T1000 (cell line): ENCODE measurements at regions not wholly inside any gene's neighbourhood (a gene's known extent, or its start where the extent isn't known, plus 50 kb on each side); places are given as distances from the start of the nearest gene placed in this dataset.

Experiments
- DNase-seq: peaks from one replicate; lab custom pipeline; 2025; ENCODE audit warnings: mixed read lengths; lab: John Stamatoyannopoulos, UW

DNA sequence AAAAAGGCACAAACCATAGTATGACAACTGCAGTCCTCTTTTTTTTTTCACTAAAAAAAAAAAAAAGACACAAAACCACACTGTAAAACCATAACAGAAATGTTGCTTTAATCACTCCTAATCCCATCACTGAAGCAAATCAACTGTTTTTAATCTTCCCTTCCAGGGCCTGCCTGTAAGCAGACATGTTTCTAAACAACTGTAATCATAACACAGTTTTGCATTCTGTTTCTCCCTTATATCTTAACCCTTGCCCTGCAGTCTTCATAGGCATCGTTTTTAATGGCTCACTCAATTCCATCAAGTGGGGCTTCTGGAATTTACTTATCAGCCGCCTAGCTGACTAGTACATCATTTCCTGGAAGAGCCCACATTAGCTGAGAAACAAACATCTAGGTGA lies 111.0 kb upstream of the SLC25A48 start:
- no peak for DNase-seq

DNA sequence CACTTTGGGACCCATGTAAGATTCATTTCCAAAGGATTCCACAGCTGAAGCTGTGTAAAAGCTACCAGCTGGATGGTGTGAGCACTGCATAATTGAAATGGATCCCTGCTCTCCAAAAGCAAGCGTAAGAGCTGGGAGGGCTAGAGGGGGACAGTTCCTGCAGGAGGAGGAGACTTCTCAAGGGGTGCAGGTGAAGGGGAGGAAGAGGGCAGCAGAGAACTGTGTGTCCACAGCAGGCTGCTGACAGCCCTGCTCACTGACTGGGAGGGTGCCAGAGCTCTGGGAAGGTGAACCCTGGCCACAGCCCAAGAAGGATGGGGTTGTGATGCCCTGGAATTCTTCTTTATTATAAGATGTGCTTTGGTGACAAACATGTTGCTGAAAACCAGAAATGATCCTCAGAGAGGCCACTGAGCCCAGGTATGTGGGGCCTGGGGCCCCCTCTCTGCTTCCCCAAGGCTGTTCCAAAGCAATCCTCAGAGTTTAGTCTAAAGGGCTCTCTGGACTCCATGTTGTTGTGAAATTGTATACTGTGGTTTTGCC lies 112.8 kb upstream of the SLC25A48 start:
- no peak for DNase-seq

DNA sequence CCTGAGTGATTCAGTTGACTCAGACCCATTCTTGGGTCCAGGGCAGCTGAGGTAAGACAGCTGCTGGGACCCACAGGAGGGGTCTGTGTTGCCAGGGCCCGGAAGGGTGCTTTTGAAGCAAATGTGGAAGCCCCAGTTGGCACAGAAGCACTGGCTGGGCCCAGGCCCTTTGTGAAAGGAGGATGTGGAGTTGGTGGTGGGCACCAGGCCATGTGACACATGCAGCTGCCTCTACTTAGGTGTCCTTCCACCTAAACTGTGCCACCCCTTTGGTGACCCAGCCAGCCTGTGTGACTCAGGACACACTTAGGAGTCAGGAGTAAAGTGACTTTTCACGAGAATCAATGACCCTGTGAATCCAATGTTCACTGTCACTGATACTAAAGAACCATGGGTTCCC lies 114.3 kb upstream of the SLC25A48 start:
- DNase-seq = no peak

DNA sequence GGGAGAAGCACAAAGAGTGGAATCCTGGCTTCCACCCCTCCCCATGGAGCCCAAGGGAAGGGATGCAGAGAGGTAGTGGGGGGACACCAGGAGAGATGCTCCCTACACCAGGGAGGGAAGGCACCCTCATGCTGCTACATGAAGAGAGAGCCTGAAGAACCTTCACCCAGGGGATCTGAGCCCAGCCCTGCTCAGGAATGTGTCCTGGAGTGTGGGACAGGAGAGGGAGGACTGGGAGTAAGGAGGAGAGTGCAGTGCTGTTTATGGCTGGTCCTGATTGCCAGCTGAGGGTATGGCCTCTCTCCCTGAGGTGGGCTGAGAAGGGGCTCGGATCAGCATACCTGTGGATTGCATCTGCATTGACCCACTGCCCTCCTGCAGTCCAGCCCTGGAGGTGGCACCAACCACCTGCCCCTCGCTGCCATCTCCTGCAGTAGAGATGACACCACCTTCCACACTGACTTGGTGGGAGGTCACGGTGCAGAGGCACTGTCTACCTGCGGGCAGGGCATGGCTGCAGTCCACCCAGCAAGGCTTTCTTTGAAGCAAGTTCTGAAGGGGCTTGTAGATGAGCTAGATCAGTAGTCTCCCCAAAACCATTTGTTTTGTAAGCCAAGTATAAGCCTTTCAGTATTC lies 114.9 kb upstream of the SLC25A48 start:
- DNase-seq = no peak

- no peak for DNase-seq
Measured at GRCh38 chr5:135718651-135719050, 115.8 kb upstream of the SLC25A48 start.

DNA sequence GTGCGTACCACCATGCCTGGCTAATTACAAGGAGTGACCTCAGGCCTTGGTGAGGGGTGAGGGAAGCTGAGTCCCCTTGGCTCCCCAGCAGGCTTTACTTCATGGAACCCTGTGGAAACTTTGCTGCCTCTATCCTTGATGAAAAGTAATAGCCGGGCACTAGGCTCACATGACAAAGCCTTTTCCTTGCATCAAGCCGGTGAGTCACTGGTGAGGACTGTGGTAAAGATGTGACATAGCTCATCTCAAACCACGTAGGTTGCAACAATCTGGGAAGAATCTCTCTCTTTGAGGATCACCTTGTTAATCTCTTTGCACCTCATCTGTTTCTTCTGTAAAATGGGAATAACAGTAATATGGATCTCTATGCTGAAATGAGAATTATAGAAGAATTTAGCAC lies 116.3 kb upstream of the SLC25A48 start:
- DNase-seq = no peak

DNA sequence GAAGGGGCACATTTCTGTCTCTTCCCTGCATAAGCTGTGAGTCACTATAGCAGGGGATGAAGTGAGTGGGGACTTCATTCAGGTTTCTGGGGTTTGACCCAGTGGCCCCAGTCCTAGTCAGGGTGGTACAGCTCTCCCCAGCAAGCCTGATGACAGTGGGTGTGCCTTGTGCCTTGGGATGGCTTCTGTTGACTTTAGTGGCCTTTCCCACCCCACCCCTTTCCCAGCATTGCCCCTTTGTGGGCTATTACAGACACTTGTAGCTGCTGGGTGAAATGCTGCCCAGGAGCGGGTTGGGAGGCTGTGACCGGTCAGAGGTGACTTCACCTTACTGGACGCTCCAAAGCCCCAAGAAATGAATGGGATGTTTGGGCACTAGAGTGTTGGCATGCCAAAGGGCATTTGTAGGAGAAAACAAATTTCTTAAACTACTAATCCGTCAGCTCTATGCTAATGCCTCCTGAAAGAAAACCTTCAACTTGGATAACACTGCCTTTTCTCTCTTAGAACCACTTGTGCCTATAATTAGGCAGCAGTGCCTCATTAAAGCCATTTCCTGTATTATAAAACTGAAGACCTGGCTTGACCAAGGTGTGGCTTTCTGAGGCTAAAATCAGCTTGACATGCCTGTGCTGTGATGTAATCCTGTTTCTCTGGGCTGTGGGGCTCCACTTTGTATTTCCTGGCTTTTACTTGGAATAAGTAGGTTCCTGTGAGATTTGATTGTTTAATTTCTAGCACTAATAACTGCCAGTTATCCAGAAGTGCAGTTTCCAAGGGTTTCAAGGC lies 119.0 kb upstream of the SLC25A48 start:
- no peak for DNase-seq

GRCh38 chr5:135714126-135714894 lies 120.2 kb upstream of the SLC25A48 start:
- DNase-seq = no peak

- no peak for DNase-seq
Measured at GRCh38 chr5:135713161-135713915, 121.1 kb upstream of the SLC25A48 start.

DNA sequence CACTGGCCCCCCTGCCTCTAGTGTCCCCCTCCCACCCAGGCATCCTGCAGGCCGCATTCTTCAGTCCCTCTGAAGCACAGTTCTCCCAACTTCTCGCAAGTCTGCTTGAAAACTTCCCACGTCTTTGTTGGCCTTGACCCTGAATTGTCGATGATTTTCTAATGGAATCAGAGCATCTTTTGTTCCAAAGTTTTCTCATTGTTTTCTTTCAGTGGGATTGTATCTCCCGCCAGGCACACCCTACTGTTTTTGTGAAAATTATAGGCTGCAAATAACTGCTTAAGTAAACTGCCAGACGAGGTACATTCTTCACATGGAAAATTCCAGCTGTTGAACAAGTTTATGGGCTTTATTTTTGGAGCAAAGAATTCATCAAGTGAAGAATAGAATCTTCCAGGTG lies 122.6 kb upstream of the SLC25A48 start:
- no peak for DNase-seq

GRCh38 chr5:135710045-135710675 lies 124.3 kb upstream of the SLC25A48 start:
- DNase-seq = no peak

- DNase-seq = no peak
Measured at GRCh38 chr5:135709208-135709575, 125.3 kb upstream of the SLC25A48 start.

DNA sequence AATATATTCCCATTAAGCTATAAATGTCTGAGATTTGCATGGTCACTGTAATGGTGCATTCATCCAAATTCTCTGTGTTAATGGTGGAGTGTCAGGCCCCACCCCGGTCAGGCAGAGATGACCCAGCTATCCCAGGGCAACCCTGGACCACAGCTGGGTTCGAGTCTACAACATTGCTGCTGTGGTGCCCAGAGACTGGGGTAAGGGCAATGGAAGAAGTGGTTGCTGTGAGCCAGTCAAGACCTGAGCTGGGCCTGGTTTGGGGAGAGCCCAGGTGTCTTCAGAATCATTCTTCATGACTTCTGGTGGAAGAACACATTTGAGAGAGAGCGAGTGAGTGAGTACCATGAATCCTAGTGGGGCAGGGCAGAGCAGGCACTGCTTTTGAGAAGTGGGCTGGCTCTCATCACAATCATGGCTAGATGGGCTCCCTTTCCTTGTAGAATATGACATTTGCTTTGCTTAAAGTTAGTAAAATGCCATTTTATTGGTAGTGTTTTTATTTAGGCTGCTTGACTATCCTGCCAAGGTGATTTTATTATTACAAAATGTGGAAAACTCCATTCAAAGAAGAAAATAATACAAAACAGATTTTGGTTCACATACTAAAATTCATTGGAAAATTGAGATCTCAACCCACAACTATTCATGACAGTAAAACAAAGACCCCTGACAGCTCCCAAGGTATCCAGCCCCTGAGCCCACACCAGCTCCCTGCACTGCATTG lies 125.8 kb upstream of the SLC25A48 start:
- DNase-seq = no peak

DNA sequence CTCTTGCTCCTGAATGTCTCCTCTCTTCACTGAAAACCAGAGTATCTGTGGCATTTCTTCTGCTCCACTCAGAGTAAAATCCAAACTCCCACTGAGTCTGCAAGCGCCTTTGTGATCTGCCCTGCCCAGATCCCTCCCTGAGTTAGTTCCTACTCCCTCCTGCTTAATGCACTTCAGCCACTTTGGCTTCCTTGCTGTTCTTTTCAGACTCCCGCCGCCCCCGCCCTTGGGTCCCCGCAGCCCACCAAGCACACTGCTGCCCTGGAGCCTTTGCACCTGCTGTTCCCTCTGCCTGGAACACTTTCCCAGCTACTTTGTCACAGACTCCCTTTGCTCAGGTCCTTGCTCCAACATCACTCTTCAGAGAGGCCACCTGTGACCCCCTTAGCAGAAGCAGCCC lies 127.2 kb upstream of the SLC25A48 start:
- no peak for DNase-seq

- no peak for DNase-seq
Measured at GRCh38 chr5:135706893-135707292, 127.6 kb upstream of the SLC25A48 start.

GRCh38 chr5:135706474-135706873 lies 127.7 kb upstream of the CXCL14 start:
- no peak for DNase-seq

GRCh38 chr5:135705941-135706466 lies 127.2 kb upstream of the CXCL14 start:
- no peak for DNase-seq

DNA sequence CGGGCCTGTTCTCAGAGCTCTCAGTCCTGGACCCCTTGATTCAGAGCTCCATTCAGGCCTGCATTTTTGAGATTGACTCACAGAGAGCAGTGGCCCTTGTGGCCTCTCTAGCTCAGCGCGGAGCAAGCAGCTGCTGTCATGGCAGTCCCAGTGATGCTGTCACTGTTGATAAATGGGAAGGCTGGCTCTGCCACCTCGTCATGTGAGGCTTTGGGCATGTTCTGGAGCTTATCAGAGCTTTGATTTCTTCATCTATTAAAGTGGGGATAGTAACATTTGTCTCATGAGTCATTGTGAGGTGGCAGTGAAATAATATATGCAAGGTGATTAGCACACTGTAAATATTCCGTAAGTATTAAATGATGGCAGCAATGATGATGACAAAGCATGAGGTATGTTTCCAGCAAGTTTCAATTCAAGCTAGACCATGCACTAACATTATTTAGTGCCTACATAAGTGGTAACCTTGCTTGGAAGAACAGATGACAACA lies 126.4 kb upstream of the CXCL14 start:
- peak; percentile 59 for DNase-seq

GRCh38 chr5:135704616-135705015 lies 125.8 kb upstream of the CXCL14 start:
- DNase-seq = no peak

GRCh38 chr5:135703016-135703550 lies 124.3 kb upstream of the CXCL14 start:
- DNase-seq = no peak
